ENCODE measurements at regions not wholly inside any gene's neighbourhood (a gene's known extent, or its start where the extent isn't known, plus 50 kb on each side); places are given as distances from the start of the nearest gene placed in this dataset.
A peak's percentile ranks its signal among the peaks of the same experiment; 100 is the strongest.

GRCh38 chr2:18378020-18378653 is 182.3 kb downstream of the RDH14 start:
- peak; percentile 64 for DNase-seq (ENCODE audit: low spot score)

- DNase-seq (ENCODE audit: low spot score), result no peak
Measured at GRCh38 chr2:18376936-18377335, 183.5 kb downstream of the RDH14 start.

- DNase-seq (ENCODE audit: low spot score), result no peak
Measured at GRCh38 chr2:18373664-18374063, 186.8 kb downstream of the RDH14 start.

- no peak for DNase-seq (ENCODE audit: low spot score)
Measured at GRCh38 chr2:18373081-18373480, 187.4 kb downstream of the RDH14 start.

GRCh38 chr2:18372641-18373040 is 187.8 kb downstream of the RDH14 start:
- DNase-seq (ENCODE audit: low spot score), result no peak

GRCh38 chr2:18369760-18370159 is 190.7 kb downstream of the RDH14 start:
- DNase-seq (ENCODE audit: low spot score), result peak; percentile 78

- no peak for DNase-seq (ENCODE audit: low spot score)
Measured at GRCh38 chr2:18368008-18368407, 192.4 kb downstream of the RDH14 start.

- DNase-seq (ENCODE audit: low spot score), result no peak
Measured at GRCh38 chr2:18365342-18365741, 195.1 kb downstream of the RDH14 start.

- no peak for DNase-seq (ENCODE audit: low spot score)
Measured at GRCh38 chr2:18363348-18363747, 197.1 kb downstream of the RDH14 start.

- DNase-seq (ENCODE audit: low spot score), result no peak
Measured at GRCh38 chr2:18362696-18363095, 197.8 kb downstream of the RDH14 start.

- no peak for DNase-seq (ENCODE audit: low spot score)
Measured at GRCh38 chr2:18357537-18357936, 202.9 kb downstream of the RDH14 start.

GRCh38 chr2:18356676-18357075 is 203.8 kb downstream of the RDH14 start:
- peak; percentile 40 for DNase-seq (ENCODE audit: low spot score)

- DNase-seq (ENCODE audit: low spot score), result no peak
Measured at GRCh38 chr2:18349421-18349820, 211.0 kb downstream of the RDH14 start.

- DNase-seq (ENCODE audit: low spot score), result no peak
Measured at GRCh38 chr2:18346874-18347273, 213.6 kb downstream of the RDH14 start.

- no peak for DNase-seq (ENCODE audit: low spot score)
Measured at GRCh38 chr2:18346344-18346743, 214.1 kb downstream of the RDH14 start.

- no peak for DNase-seq (ENCODE audit: low spot score)
Measured at GRCh38 chr2:18345848-18346247, 214.6 kb downstream of the RDH14 start.

GRCh38 chr2:18342901-18343300 is 217.6 kb downstream of the RDH14 start:
- no peak for DNase-seq (ENCODE audit: low spot score)

- DNase-seq (ENCODE audit: low spot score), result peak; percentile 50
Measured at GRCh38 chr2:18339326-18339725, 221.1 kb downstream of the RDH14 start.

GRCh38 chr2:18336975-18337374 is 223.5 kb downstream of the RDH14 start:
- no peak for DNase-seq (ENCODE audit: low spot score)

- DNase-seq (ENCODE audit: low spot score), result no peak
Measured at GRCh38 chr2:18332477-18332876, 228.0 kb downstream of the RDH14 start.

- DNase-seq (ENCODE audit: low spot score), result no peak
Measured at GRCh38 chr2:18325118-18325517, 235.3 kb downstream of the RDH14 start.

- no peak for DNase-seq (ENCODE audit: low spot score)
Measured at GRCh38 chr2:18319987-18320386, 240.5 kb downstream of the RDH14 start.

- peak; percentile 18 for DNase-seq (ENCODE audit: low spot score)
Measured at GRCh38 chr2:18317017-18317416, 243.4 kb downstream of the RDH14 start.

GRCh38 chr2:18312818-18313217 is 247.6 kb downstream of the RDH14 start:
- DNase-seq (ENCODE audit: low spot score), result no peak
